DOHH2 (cell line): ENCODE measurements at regions not wholly inside any gene's neighbourhood (a gene's known extent, or its start where the extent isn't known, plus 50 kb on each side); places are given as distances from the start of the nearest gene placed in this dataset.
"Not testable (repeated sequence)": the region's sequence is repeated elsewhere in the genome, so short reads cannot be mapped to it uniquely, and the experiment has no call there.

Source experiments
- H3F3A ChIP-seq: fragments of 200-600 bp; sonication (generic), shearing (Covaris generic); 2 replicates; pipeline ENCODE4 v1.6.0; 2016; ENCODE audit warnings: antibody characterized with exemption, mild to moderate bottlenecking; ENCODE audit not compliant: control insufficient read depth, insufficient read depth
- H3K27ac ChIP-seq: fragments of 200-600 bp; sonication (generic); 2 replicates; pipeline ENCODE4 v1.5.1; 2014; ENCODE audit warnings: low read depth, mild to moderate bottlenecking, low read length, moderate library complexity
- H3K27me3 ChIP-seq: fragments of 200-600 bp; sonication (generic); 2 replicates; pipeline ENCODE4 v1.6.1; 2014; ENCODE audit warnings: mild to moderate bottlenecking, low read length, mixed read lengths; ENCODE audit not compliant: control insufficient read depth
- H3K36me3 ChIP-seq: fragments of 200-600 bp; sonication (generic); 2 replicates; pipeline ENCODE4 v1.6.1; 2014; ENCODE audit warnings: mild to moderate bottlenecking, low read length, moderate library complexity, mixed read lengths; ENCODE audit not compliant: control insufficient read depth
- H3K4me1 ChIP-seq: fragments of 200-600 bp; sonication (generic); 2 replicates; pipeline ENCODE4 v1.6.1; 2014; ENCODE audit warnings: mild to moderate bottlenecking, low read length, mixed read lengths; ENCODE audit not compliant: control insufficient read depth
- H3K4me2 ChIP-seq: fragments of 200-600 bp; sonication (generic); 2 replicates; pipeline ENCODE4 v1.6.0; 2014; ENCODE audit warnings: mild to moderate bottlenecking, low read length, moderate library complexity
- H3K4me3 ChIP-seq: fragments of 200-600 bp; sonication (generic); 2 replicates; pipeline ENCODE4 v1.5.1; 2014; ENCODE audit warnings: mild to moderate bottlenecking, low read length, mixed read lengths
- H3K79me2 ChIP-seq: fragments of 200-600 bp; sonication (generic); 2 replicates; pipeline ENCODE4 v1.6.1; 2014; ENCODE audit warnings: mild to moderate bottlenecking, low read length, mixed read lengths; ENCODE audit not compliant: control insufficient read depth
- H3K9me2 ChIP-seq: fragments of 200-600 bp; sonication (generic); replicated peaks from 2 replicates; pipeline ENCODE4 v1.6.1; 2014; ENCODE audit warnings: mild to moderate bottlenecking, low read length, mixed read lengths; ENCODE audit not compliant: control insufficient read depth
- H3K9me3 ChIP-seq: fragments of 200-600 bp; sonication (generic); 2 replicates; pipeline ENCODE4 v1.6.1; 2014; ENCODE audit warnings: antibody characterized with exemption, low read length, mixed read lengths; ENCODE audit not compliant: control insufficient read depth, insufficient read depth
- H4K20me1 ChIP-seq: fragments of 200-600 bp; sonication (generic); 2 replicates; pipeline ENCODE4 v1.6.0; 2014; ENCODE audit warnings: low read depth, mild to moderate bottlenecking, antibody characterized with exemption, low read length, moderate library complexity; ENCODE audit not compliant: control insufficient read depth, insufficient read depth
- CTCF ChIP-seq: fragments of 200-600 bp; sonication (generic); IDR thresholded peaks from one replicate; pipeline ENCODE4 v1.5.1; 2014; ENCODE audit warnings: antibody characterized with exemption, mild to moderate bottlenecking, low read depth, low read length; ENCODE audit not compliant: poor library complexity, severe bottlenecking
- EZH2phosphoT487 ChIP-seq: fragments of 200-600 bp; sonication (generic); IDR thresholded peaks from 2 replicates; pipeline ENCODE4 v1.6.1; 2017; ENCODE audit warnings: borderline replicate concordance, mild to moderate bottlenecking, antibody characterized with exemption, low read length, moderate library complexity, mixed read lengths

- Histone ChIP-seq H3K36me3 (no peaks in the 10 kb centered on the region), H3K4me2 (no peak overlapping the region), H3K9me3 (no peaks in the 10 kb centered on the region), H3K27ac (no peak overlapping the region), H3K4me3 (no peak overlapping the region), H4K20me1 (no peaks in the 10 kb centered on the region), H3F3A (no peaks in the 10 kb centered on the region), H3K9me2 (no peaks in the 10 kb centered on the region), H3K27me3 (no peaks in the 10 kb centered on the region), H3K4me1 (no peaks in the 10 kb centered on the region), H3K79me2 (no peaks in the 10 kb centered on the region)
- TF ChIP-seq EZH2phosphoT487 = no peak
Measured at GRCh38 chrX:30144221-30144620, 71.1 kb upstream of the MAGEB2 start.

- Histone ChIP-seq H3K9me2 (no peaks in the 10 kb centered on the region), H3K9me3 (no peaks in the 10 kb centered on the region), H3F3A (no peaks in the 10 kb centered on the region), H3K4me2 (no peak overlapping the region), H3K4me3 (no peak overlapping the region), H3K36me3 (no peaks in the 10 kb centered on the region), H3K4me1 (no peaks in the 10 kb centered on the region), H3K27me3 (no peaks in the 10 kb centered on the region), H3K27ac (no peak overlapping the region), H4K20me1 (no peaks in the 10 kb centered on the region), H3K79me2 (no peaks in the 10 kb centered on the region)
- TF ChIP-seq EZH2phosphoT487 (no peak), CTCF (no peak)
Measured at GRCh38 chrX:30144971-30145731, 70.2 kb upstream of the MAGEB2 start.

- H3K36me3 ChIP-seq = no peaks in the 10 kb centered on the region
- H3K4me1 ChIP-seq = no peaks in the 10 kb centered on the region
- no peak overlapping the region for H3K4me2 ChIP-seq
- no peak overlapping the region for H3K27ac ChIP-seq
- H4K20me1 ChIP-seq = no peaks in the 10 kb centered on the region
- H3K9me2 ChIP-seq = no peaks in the 10 kb centered on the region
- no peaks in the 10 kb centered on the region for H3F3A ChIP-seq
- no peak overlapping the region for H3K4me3 ChIP-seq
- TF ChIP-seq CTCF = no peak
- TF ChIP-seq EZH2phosphoT487 = no peak
- H3K9me3 ChIP-seq = no peaks in the 10 kb centered on the region
- no peaks in the 10 kb centered on the region for H3K79me2 ChIP-seq
- no peaks in the 10 kb centered on the region for H3K27me3 ChIP-seq
Measured at GRCh38 chrX:30147996-30148643, 67.2 kb upstream of the MAGEB2 start.

- not testable (repeated sequence) for H4K20me1 ChIP-seq, H3K79me2 ChIP-seq, H3K27me3 ChIP-seq, H3F3A ChIP-seq, H3K36me3 ChIP-seq, H3K27ac ChIP-seq, H3K9me2 ChIP-seq, H3K4me1 ChIP-seq, H3K9me3 ChIP-seq, H3K4me2 ChIP-seq, H3K4me3 ChIP-seq
Measured at GRCh38 chrX:30149206-30149605, 66.2 kb upstream of the MAGEB2 start.
